Tibial artery (tissue), 4 donors: ENCODE measurements at regions not wholly inside any gene's neighbourhood (a gene's known extent, or its start where the extent isn't known, plus 50 kb on each side); places are given as distances from the start of the nearest gene placed in this dataset.

ENCODE experiments used
- DNase-seq, 2 donors: peaks; one replicate each; pipeline ENCODE4 v3.0.0-alpha.2; 2019
- H3K27ac ChIP-seq, 2 donors: fragments of 200-600 bp; sonication (generic) in 1 of 2; 1 replicate in 1 of 2; 2 replicates in 1 of 2; pipeline ENCODE4 v1.5.1; 2018 to 2019; ENCODE audit warnings: mild to moderate bottlenecking in 1 of 2
- H3K27me3 ChIP-seq, 2 donors: fragments of 200-600 bp; sonication (generic) in 1 of 2; one replicate each; pipeline versions ENCODE4 v1.5.1 to v1.6.0; 2016 to 2019
- H3K36me3 ChIP-seq, 3 donors: fragments of 200-600 bp; sonication (generic) in 2 of 3; one replicate each; pipeline ENCODE4 v1.5.1; 2016 to 2019; ENCODE audit warnings: mild to moderate bottlenecking in 2 of 3
- H3K4me1 ChIP-seq, 4 donors: fragments of 200-600 bp; sonication (generic) in 2 of 4; 1 replicate in 3 of 4; 2 replicates in 1 of 4; pipeline ENCODE4 v1.5.1; 2016 to 2019
- H3K4me3 ChIP-seq, 2 donors: fragments of 200-600 bp; sonication (generic) in 1 of 2; 1 replicate in 1 of 2; 2 replicates in 1 of 2; pipeline ENCODE4 v1.5.1; 2018 to 2019; ENCODE audit warnings: mild to moderate bottlenecking in 2 of 2
- H3K9me3 ChIP-seq, 3 donors: fragments of 200-600 bp; sonication (generic) in 1 of 3; one replicate each; pipeline ENCODE4 v1.5.1; 2016 to 2019
- CTCF ChIP-seq, 2 experiments: fragments of 200-600 bp in 1 of 2; fragments of 450-650 bp in 1 of 2; IDR thresholded peaks; one replicate each; pipeline ENCODE4 v1.5.1; 2017 to 2019; ENCODE audit warnings: antibody characterized with exemption in 2 of 2, mild to moderate bottlenecking in 1 of 2, moderate library complexity in 1 of 2
- intact Hi-C: fragments of 100-400 bp; cut with DNase I; formaldehyde crosslinking; loops from one replicate; pipeline ENCODE4 v1.15.0; 2023; ENCODE audit warnings: low total_unique reads

- no peaks in the 10 kb centered on the region for H3K4me1 ChIP-seq
- H3K4me3 ChIP-seq: no peak overlapping the region
- no peak overlapping the region for H3K27ac ChIP-seq
- TF ChIP-seq CTCF (IDR thresholded peaks at IDR 0.05): no peak
- intact Hi-C loops: no loop called here
- H3K36me3 ChIP-seq: no peaks in the 10 kb centered on the region
- no peaks in the 10 kb centered on the region for H3K27me3 ChIP-seq
- DNase-seq: no peak
- no peaks in the 10 kb centered on the region for H3K9me3 ChIP-seq
Measured at GRCh38 chr10:56142092-56142728, 218.8 kb downstream of the ZWINT start.

DNA sequence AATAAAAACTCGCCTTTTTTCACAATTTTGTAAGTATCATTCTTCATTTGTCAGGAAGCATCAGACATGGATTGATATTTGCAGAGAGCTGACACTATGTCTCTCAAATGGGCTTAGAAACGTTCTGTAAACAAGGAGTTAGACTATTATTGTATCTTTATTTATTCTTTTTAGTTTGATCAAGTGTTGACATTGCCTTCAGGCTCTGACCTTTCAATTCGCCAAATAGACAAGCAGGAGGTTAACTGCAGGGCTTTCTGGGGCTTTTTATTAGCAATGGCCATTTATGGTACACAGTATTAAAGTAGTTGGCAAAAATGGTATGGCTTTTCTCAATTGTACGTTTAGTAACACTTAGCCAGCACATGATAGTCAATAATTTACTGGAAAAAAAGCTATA, 221.7 kb downstream of the ZWINT start:
- intact Hi-C loops: no loop called here
- Histone ChIP-seq H3K27ac (no peak overlapping the region), H3K9me3 (no peaks in the 10 kb centered on the region), H3K4me1 (no peaks in the 10 kb centered on the region), H3K36me3 (no peaks in the 10 kb centered on the region), H3K4me3 (no peak overlapping the region), H3K27me3 (no peaks in the 10 kb centered on the region)
- no peak for TF ChIP-seq CTCF (IDR thresholded peaks at IDR 0.05)
- no peak for DNase-seq

- no peaks in the 10 kb centered on the region for H3K9me3 ChIP-seq
- no peak for DNase-seq
- H3K27me3 ChIP-seq: no peaks in the 10 kb centered on the region
- no peak overlapping the region for H3K4me3 ChIP-seq
- intact Hi-C loops: no loop called here
- H3K4me1 ChIP-seq: no peaks in the 10 kb centered on the region
- H3K36me3 ChIP-seq: no peaks in the 10 kb centered on the region
- no peak overlapping the region for H3K27ac ChIP-seq
- TF ChIP-seq CTCF (IDR thresholded peaks at IDR 0.05): no peak
Measured at GRCh38 chr10:56135828-56136227, 225.2 kb downstream of the ZWINT start.

GRCh38 chr10:56123247-56123646, 237.8 kb downstream of the ZWINT start:
- Histone ChIP-seq H3K36me3 (no peaks in the 10 kb centered on the region), H3K27me3 (no peaks in the 10 kb centered on the region), H3K27ac (no peak overlapping the region), H3K4me3 (no peak overlapping the region), H3K4me1 (no peaks in the 10 kb centered on the region), H3K9me3 (no peaks in the 10 kb centered on the region)
- no peak for DNase-seq
- no peak for TF ChIP-seq CTCF (IDR thresholded peaks at IDR 0.05)
- intact Hi-C loops: no loop called here

DNA sequence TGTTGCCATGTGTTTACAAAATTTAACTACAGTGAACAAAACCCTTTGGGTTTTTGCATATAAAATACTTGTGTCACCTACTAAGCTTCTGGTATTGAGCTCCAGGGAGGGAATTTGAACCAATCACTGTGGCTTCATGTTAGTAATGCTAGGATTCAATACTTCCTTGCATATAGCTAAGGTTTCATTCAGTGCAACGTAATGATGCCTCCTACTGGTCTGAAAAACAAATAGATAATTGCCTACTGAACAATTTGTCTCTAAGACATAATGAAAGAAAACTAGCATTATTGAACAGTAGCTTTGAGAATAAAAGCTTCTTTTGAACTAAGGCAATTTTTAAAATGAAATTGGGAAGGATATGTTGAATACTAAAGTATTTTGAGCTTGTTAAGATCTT, 244.4 kb downstream of the ZWINT start:
- intact Hi-C loops: no loop called here
- TF ChIP-seq CTCF (IDR thresholded peaks at IDR 0.05): no peak
- DNase-seq: no peak
- no peak overlapping the region for H3K27ac ChIP-seq
- no peak overlapping the region for H3K4me3 ChIP-seq
- H3K36me3 ChIP-seq: no peaks in the 10 kb centered on the region
- H3K9me3 ChIP-seq: no peaks in the 10 kb centered on the region
- no peaks in the 10 kb centered on the region for H3K4me1 ChIP-seq
- H3K27me3 ChIP-seq: no peaks in the 10 kb centered on the region

DNA sequence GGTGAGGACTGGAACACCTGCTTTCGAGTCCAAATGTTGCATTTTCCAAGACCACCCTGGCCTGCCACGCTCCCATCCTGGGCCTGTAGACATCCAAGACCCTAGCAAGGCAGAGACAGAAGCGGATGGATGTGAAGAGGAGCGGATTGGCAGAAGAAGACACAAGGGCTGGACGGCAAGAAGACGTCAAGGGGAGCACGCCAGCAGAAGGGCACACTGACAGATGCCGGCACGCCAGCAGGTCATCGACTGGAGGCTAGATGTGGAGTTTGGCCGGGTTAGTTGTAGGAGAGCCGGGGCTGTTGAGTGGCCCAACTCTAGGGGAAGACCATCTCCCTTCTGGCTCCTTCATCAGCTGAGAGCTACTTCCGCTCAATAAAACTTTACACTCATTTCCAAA, 251.6 kb downstream of the ZWINT start:
- DNase-seq: no peak
- Histone ChIP-seq H3K4me3 (no peak overlapping the region), H3K4me1 (no peaks in the 10 kb centered on the region), H3K36me3 (no peaks in the 10 kb centered on the region), H3K9me3 (no peaks in the 10 kb centered on the region), H3K27me3 (no peaks in the 10 kb centered on the region), H3K27ac (no peak overlapping the region)
- TF ChIP-seq CTCF (IDR thresholded peaks at IDR 0.05): no peak
- intact Hi-C loops: no loop called here
